AG04450 (cell line): ENCODE measurements at regions not wholly inside any gene's neighbourhood (a gene's known extent, or its start where the extent isn't known, plus 50 kb on each side); places are given as distances from the start of the nearest gene placed in this dataset.

Source experiments
- CTCF ChIA-PET: fragments of 300-600, 350-600 bp; formaldehyde crosslinking; extraction: SDS; loops from one replicate; lab custom pipeline; 2022; ENCODE audit warnings: antibody characterized with exemption, inconsistent platforms; lab: Charles Lee
- POLR2A ChIA-PET: fragments of 350-600 bp; formaldehyde crosslinking; extraction: SDS; loops from one replicate; lab custom pipeline; 2021; ENCODE audit warnings: antibody characterized with exemption, inconsistent platforms; lab: Yijun Ruan, JAX
- DNase-seq: peaks from one replicate; pipeline ENCODE4 v3.0.0-alpha.2; 2011; ENCODE audit warnings: low read depth, low spot score
- H3K27ac ChIP-seq: one replicate; pipeline ENCODE4 v1.5.1; 2012; ENCODE audit warnings: low read depth, low read length, control low read depth
- H3K27me3 ChIP-seq: one replicate; pipeline ENCODE4 v1.6.0; 2012; ENCODE audit warnings: low read length; ENCODE audit not compliant: control insufficient read depth, insufficient read depth
- H3K4me3 ChIP-seq: 2 replicates; pipeline ENCODE4 v1.5.1; 2011; ENCODE audit warnings: mild to moderate bottlenecking, low read depth, low read length, control low read depth
- H3K9me3 ChIP-seq: 2 replicates; pipeline ENCODE4 v1.5.1; 2012; ENCODE audit warnings: low read length; ENCODE audit not compliant: control insufficient read depth, insufficient read depth
- CTCF ChIP-seq: IDR thresholded peaks from 2 replicates; pipeline ENCODE4 v1.5.1; 2011; ENCODE audit warnings: low read depth, low read length, control low read depth, inconsistent platforms

- no peak for DNase-seq
- Histone ChIP-seq H3K27ac (no peak overlapping the region), H3K27me3 (no peaks in the 10 kb centered on the region), H3K4me3 (no peak overlapping the region), H3K9me3 (peaks cover 56% of the 10 kb centered on the region)
- ChIA-PET POLR2A (no interaction called here), CTCF (no interaction called here)
- no peak for TF ChIP-seq CTCF
Measured at GRCh38 chr18:47409519-47409918, 158.1 kb upstream of the SKOR2 start.

GRCh38 chr18:47407736-47408135 lies 156.3 kb upstream of the SKOR2 start:
- DNase-seq = no peak
- no peak overlapping the region for H3K4me3 ChIP-seq
- CTCF ChIA-PET = no interaction called here

GRCh38 chr18:47404845-47405244 lies 153.4 kb upstream of the SKOR2 start:
- Histone ChIP-seq H3K27me3 (no peaks in the 10 kb centered on the region), H3K4me3 (no peak overlapping the region), H3K9me3 (peaks cover 41% of the 10 kb centered on the region), H3K27ac (no peak overlapping the region)
- ChIA-PET CTCF (no interaction called here), POLR2A (no interaction called here)
- TF ChIP-seq CTCF = no peak
- DNase-seq = no peak

More at GRCh38 chr18:47407736-47408135, 156.3 kb upstream of the SKOR2 start:
- Histone ChIP-seq H3K27me3 (no peaks in the 10 kb centered on the region), H3K9me3 (peaks cover 56% of the 10 kb centered on the region), H3K27ac (no peak overlapping the region)
- POLR2A ChIA-PET = no interaction called here
- TF ChIP-seq CTCF = no peak

- ChIA-PET POLR2A (no interaction called here), CTCF (no interaction called here)
- no peak for DNase-seq
- no peak overlapping the region for H3K4me3 ChIP-seq
- peaks cover 42% of the 10 kb centered on the region for H3K9me3 ChIP-seq
- TF ChIP-seq CTCF = no peak
- no peaks in the 10 kb centered on the region for H3K27me3 ChIP-seq
- no peak overlapping the region for H3K27ac ChIP-seq
Measured at GRCh38 chr18:47403949-47404348, 152.5 kb upstream of the SKOR2 start.

GRCh38 chr18:47403317-47403716 lies 151.9 kb upstream of the SKOR2 start:
- CTCF ChIA-PET = no interaction called here
- POLR2A ChIA-PET = no interaction called here

More at GRCh38 chr18:47403317-47403716, 151.9 kb upstream of the SKOR2 start:
- DNase-seq = no peak
- Histone ChIP-seq H3K27me3 (no peaks in the 10 kb centered on the region), H3K4me3 (no peak overlapping the region), H3K9me3 (peaks cover 41% of the 10 kb centered on the region), H3K27ac (no peak overlapping the region)
- TF ChIP-seq CTCF = no peak
